Brain microvascular endothelial cell (primary cell): ENCODE measurements at regions not wholly inside any gene's neighbourhood (a gene's known extent, or its start where the extent isn't known, plus 50 kb on each side); places are given as distances from the start of the nearest gene placed in this dataset.
"Not testable (repeated sequence)": the region's sequence is repeated elsewhere in the genome, so short reads cannot be mapped to it uniquely, and the experiment has no call there.

Source experiments
- DNase-seq: peaks from one replicate; pipeline ENCODE4 v3.0.0-alpha.2; 2020
- H3K27ac ChIP-seq: fragments of 250-450 bp; sonication (Bioruptor Pico); 2 replicates; pipeline ENCODE4 v1.5.1; 2020; ENCODE audit warnings: mild to moderate bottlenecking, moderate library complexity
- H3K27me3 ChIP-seq: fragments of 250-450 bp; sonication (Bioruptor Pico); replicated peaks from 2 replicates; pipeline ENCODE4 v1.5.1; 2020; ENCODE audit warnings: mild to moderate bottlenecking
- H3K36me3 ChIP-seq: fragments of 250-450 bp; sonication (Bioruptor Pico); replicated peaks from 2 replicates; pipeline ENCODE4 v1.5.1; 2020; ENCODE audit warnings: mild to moderate bottlenecking
- H3K4me3 ChIP-seq: 2 replicates; pipeline ENCODE4 v1.5.1; 2011; ENCODE audit warnings: low read depth, mild to moderate bottlenecking, control low read depth, low read length, moderate library complexity
- in situ Hi-C: cut with HindIII; loops from 2 replicates; pipeline ENCODE4 v1.10.0; 2017; ENCODE audit warnings: low sequenced_read_pairs, low pct_ligation_motif_present
- TF ChIP-seq, protein P1 (sequence below): IDR thresholded peaks from 2 replicates; pipeline ENCODE4 v1.5.1; 2011; ENCODE audit warnings: low read depth, mild to moderate bottlenecking, moderate library complexity, low read length, control low read depth, inconsistent platforms; ENCODE audit errors: missing control alignments

DNA sequence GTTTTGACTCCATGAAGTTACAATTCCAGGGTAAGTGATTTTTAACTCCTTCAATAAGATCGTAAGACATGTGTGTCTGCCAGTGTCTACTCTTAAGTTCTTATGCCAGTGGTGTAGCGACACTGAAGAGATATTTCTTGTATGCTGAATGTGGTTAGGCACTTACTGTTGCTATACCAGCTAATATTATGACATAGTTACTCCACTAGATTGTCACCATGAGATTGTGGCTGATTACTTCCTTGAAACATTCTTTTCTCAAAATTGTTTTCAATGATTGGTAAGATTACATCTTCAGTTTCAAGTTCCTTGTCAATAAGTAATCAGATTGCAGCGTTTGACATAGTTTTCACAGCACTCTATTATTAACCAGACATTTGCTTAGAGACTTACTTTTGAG lies 60.6 kb upstream of the PAGE5 start:
- in situ Hi-C loops: no loop called here
- Histone ChIP-seq H3K27ac (no peak overlapping the region), H3K36me3 (no peaks in the 10 kb centered on the region), H3K4me3 (no peak overlapping the region), H3K27me3 (no peaks in the 10 kb centered on the region)
- DNase-seq: no peak
- TF ChIP-seq, protein P1, sequence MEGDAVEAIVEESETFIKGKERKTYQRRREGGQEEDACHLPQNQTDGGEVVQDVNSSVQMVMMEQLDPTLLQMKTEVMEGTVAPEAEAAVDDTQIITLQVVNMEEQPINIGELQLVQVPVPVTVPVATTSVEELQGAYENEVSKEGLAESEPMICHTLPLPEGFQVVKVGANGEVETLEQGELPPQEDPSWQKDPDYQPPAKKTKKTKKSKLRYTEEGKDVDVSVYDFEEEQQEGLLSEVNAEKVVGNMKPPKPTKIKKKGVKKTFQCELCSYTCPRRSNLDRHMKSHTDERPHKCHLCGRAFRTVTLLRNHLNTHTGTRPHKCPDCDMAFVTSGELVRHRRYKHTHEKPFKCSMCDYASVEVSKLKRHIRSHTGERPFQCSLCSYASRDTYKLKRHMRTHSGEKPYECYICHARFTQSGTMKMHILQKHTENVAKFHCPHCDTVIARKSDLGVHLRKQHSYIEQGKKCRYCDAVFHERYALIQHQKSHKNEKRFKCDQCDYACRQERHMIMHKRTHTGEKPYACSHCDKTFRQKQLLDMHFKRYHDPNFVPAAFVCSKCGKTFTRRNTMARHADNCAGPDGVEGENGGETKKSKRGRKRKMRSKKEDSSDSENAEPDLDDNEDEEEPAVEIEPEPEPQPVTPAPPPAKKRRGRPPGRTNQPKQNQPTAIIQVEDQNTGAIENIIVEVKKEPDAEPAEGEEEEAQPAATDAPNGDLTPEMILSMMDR: no peak

DNA sequence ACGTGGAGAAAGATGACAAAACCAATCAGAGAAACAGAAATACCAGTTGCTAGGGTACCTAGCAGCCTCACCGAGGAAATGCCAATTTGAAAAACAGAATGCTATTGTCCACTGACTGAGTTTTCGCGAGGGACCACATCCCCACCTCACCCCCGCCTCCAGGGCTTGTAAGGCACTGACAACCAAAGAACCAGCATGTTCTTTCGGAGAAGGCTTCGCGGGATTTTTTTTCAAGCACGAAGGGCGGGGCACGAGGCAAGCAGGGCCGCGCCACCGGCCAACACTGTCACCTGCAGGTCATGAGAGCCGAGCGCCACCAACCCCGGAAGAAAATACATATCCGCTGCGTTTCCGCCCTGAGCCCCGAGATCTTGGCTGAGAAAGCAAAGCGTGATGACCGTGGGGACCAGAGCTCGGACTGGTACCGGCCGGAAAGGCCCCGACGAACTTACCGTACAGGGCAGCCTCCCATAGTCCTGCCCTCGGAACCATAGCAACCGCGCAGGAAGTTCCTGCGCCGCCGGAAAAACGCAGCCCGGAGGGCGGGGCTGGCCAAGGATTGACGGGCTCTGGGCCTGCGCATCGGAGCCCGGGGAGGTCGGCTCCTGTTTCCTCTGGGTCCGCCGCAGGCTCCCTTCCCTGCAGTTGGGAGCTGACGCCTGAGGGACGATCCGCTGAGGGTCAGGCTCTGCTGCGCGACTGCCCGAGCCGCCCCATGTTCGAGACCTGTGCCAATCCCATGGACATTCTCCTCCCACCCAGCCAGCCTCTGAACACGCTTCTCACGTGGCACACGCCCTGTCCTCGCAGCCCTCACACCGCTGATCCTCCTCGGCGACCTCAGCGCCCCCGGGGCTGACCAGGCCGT lies 59.2 kb upstream of the PAGE5 start:
- DNase-seq: peak; percentile 77
- in situ Hi-C loops: no loop called here
- TF ChIP-seq, protein P1: peak; percentile 45
- peak overlapping the region; percentile 92 for H3K27ac ChIP-seq
- H3K36me3 ChIP-seq: no peaks in the 10 kb centered on the region
- H3K4me3 ChIP-seq: peak overlapping the region; percentile 74
- no peaks in the 10 kb centered on the region for H3K27me3 ChIP-seq

DNA sequence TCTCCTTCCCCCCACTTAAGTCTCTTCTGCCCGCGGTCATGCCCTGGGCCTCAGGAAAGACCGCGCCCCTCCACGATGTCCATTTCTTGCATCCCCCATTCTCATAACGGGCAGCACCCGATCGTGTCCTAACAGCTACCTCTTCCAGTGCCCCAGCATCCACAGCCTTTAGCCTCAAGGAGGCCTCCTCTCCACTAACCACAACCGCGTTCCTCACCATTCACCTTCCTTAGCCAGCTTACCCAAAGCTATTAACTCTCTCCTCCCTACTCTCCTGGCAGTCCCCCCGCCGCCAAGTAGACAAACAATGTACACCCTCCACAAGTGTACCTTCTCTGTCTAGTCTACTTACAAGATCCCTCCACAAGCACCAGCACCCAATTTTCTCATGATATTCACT lies 58.6 kb upstream of the PAGE5 start:
- in situ Hi-C loops: no loop called here
- H3K27ac ChIP-seq: peak overlapping the region; percentile 92
- DNase-seq: no peak

DNA sequence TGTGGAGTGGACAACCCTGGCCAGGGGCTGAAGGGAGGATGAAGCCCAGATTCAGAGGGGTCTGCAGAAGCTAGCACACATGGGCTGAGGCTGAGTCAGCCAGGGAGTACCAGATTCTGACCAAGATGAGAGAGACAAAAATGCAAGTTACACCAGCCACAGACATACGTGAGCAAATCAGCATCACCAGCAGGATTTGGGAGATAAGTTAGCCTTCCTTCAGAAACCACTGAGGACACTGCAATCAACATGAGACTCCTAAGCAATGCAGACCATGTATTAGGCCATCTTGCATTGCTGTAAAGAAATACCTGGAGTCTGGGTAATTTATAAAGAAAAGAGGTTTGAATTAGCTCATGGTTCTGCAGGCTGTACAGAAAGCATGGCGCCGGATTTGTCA lies 57.0 kb upstream of the PAGE5 start:
- DNase-seq: no peak
- Histone ChIP-seq H3K4me3 (no peak overlapping the region), H3K27ac (no peak overlapping the region), H3K27me3 (no peaks in the 10 kb centered on the region), H3K36me3 (no peaks in the 10 kb centered on the region)
- TF ChIP-seq, protein P1: no peak
- in situ Hi-C loops: no loop called here

More for the DNA sequence above, 58.6 kb upstream of the PAGE5 start:
- TF ChIP-seq, protein P1: no peak
- peak overlapping the region; percentile 74 for H3K4me3 ChIP-seq
- no peaks in the 10 kb centered on the region for H3K27me3 ChIP-seq
- no peaks in the 10 kb centered on the region for H3K36me3 ChIP-seq

DNA sequence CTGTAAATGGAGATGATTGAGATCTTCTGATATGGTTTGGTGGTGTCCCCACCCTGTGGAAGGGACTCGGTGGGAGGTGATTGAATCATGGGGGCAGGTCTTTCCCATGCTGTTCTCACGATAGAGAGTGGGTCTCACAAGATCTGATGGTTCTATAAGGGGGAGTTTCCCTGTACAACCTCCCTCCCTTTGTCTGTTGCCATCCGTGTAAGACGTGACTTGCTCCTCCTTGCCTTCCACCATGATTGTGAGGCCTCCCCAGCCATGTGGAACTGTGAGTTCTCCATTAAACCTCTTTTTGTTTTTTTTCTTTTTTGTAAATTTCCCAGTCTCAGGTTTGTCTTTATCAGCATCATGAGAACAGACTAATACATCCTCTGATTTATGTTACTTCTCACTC lies 55.1 kb upstream of the PAGE5 start:
- H3K27ac ChIP-seq, H3K27me3 ChIP-seq, DNase-seq, H3K4me3 ChIP-seq, H3K36me3 ChIP-seq, in situ Hi-C loops: not testable (repeated sequence)

DNA sequence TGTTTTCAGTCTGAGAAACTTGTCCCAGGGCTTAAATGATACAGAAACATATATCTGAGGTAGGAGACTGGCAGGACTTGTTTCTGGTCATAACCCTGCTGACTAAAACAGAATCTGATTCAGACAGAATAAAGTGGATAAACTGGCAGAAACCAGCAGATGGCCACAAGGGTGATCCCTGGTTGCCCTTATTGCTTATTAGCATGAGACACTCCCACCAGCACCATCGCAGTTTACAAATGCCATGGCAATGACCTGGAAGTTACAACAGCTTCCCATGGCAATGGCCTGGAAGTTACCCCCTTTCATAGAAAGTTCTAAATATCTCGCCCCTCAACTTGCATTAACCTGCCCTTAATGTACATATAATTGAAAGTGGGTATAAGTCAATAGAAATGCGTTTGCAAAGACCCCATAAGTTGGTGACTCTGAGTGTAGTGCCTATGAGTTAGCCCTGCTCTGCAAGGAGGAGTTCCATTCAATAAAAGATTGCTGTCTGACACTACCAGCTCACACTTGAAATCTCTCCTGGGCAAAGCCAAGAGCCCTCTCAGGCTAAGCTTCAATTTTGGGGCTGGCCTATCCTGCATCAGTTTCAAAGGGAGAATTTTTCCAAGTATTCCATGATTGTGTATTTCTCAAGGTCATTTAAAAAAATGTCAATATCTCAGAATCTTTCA lies 52.9 kb upstream of the PAGE5 start:
- H3K36me3 ChIP-seq: no peaks in the 10 kb centered on the region
- DNase-seq: no peak
- no peak overlapping the region for H3K4me3 ChIP-seq
- no peaks in the 10 kb centered on the region for H3K27me3 ChIP-seq
- no peak overlapping the region for H3K27ac ChIP-seq
- TF ChIP-seq, protein P1: no peak
- in situ Hi-C loops: no loop called here
